ENCODE measurements at regions not wholly inside any gene's neighbourhood (a gene's known extent, or its start where the extent isn't known, plus 50 kb on each side); places are given as distances from the start of the nearest gene placed in this dataset.

DNA sequence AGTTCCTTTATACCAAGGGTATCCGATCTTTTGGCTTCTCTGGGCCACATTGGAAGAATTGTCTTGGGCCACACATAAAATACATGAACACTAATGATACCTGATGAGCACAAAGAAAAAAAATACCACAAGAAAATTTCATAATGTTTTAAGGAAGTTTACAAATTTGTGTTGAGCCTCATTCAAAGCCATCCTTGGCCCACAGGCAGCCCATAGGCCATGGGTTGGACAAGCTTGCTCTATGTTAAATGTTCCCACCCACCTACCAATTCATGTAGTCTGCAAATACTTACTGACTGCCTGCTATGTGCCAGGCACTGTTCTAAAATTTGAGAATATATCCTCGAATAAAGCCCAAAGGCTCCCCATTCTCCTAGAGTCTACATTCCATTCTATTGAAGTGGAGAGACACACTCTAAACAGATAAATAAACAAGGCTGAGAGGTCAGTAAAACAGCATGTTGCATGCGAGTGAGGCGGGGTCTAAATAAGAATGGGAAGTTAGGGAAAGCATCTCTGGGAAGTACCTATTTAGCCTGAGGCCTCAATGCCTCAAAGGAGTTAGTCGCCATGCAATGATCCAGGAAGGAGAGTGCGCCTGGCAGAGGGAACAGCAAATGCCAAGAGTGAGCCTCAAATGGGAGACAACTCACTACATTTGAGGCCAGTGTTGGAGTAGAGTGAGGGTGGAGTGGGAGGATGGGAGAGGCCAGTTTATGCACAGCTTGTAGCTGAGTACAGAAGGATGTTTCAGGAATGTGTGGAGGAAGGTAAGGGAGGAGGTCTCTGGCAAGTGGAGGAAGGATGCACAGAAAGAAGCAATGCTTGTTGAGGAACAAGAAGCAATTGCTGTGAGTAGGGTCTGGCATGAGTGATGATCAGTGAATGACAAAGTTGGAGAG, 52.5 kb upstream of the CLDN10 start:
- no peak for DNase-seq (ENCODE audit: low read depth)

- DNase-seq (ENCODE audit: low read depth) = no peak
Measured at GRCh38 chr13:95502216-95502615, 50.3 kb upstream of the CLDN10 start.
